HFF-Myc (cell line): ENCODE measurements at regions not wholly inside any gene's neighbourhood (a gene's known extent, or its start where the extent isn't known, plus 50 kb on each side); places are given as distances from the start of the nearest gene placed in this dataset.

Experiments
- DNase-seq: peaks from one replicate; pipeline ENCODE4 v3.0.0-alpha.2; 2011; ENCODE audit warnings: low read depth; ENCODE audit errors: extremely low read depth
- H3K4me3 ChIP-seq: replicated peaks from 2 replicates; pipeline ENCODE4 v1.5.1; 2011; ENCODE audit warnings: low read depth, mild to moderate bottlenecking, control low read depth, low read length
- CTCF ChIP-seq: IDR thresholded peaks from 2 replicates; pipeline ENCODE4 v1.5.1; 2012; ENCODE audit warnings: mild to moderate bottlenecking, low read depth, low read length, control low read depth; ENCODE audit errors: missing control alignments

GRCh38 chr2:239881031-239881471 is 144.1 kb downstream of the NDUFA10 start:
- no peak overlapping the region for H3K4me3 ChIP-seq
- TF ChIP-seq CTCF: no peak
- no peak for DNase-seq

- no peak overlapping the region for H3K4me3 ChIP-seq
- no peak for DNase-seq
- TF ChIP-seq CTCF: no peak
Measured at GRCh38 chr2:239880396-239880795, 144.7 kb downstream of the NDUFA10 start.

GRCh38 chr2:239879423-239880084 is 145.6 kb downstream of the NDUFA10 start:
- H3K4me3 ChIP-seq: no peak overlapping the region
- TF ChIP-seq CTCF: no peak
- no peak for DNase-seq

- TF ChIP-seq CTCF: no peak
- DNase-seq: no peak
- H3K4me3 ChIP-seq: no peak overlapping the region
Measured at GRCh38 chr2:239878686-239879085, 146.5 kb downstream of the NDUFA10 start.

- H3K4me3 ChIP-seq: no peak overlapping the region
- no peak for DNase-seq
- no peak for TF ChIP-seq CTCF
Measured at GRCh38 chr2:239876948-239877289, 148.2 kb downstream of the NDUFA10 start.

- no peak for DNase-seq
- H3K4me3 ChIP-seq: no peak overlapping the region
- no peak for TF ChIP-seq CTCF
Measured at GRCh38 chr2:239876271-239876947, 148.7 kb downstream of the NDUFA10 start.
